Panc1 (cell line): ENCODE measurements at regions not wholly inside any gene's neighbourhood (a gene's known extent, or its start where the extent isn't known, plus 50 kb on each side); places are given as distances from the start of the nearest gene placed in this dataset.

ENCODE experiments used
- ATAC-seq: fragments of 200-7000 bp; cut with Tn5 transposase; 2 replicates; pipeline ENCODE4 v1.9.1; 2020; ENCODE audit warnings: mild to moderate bottlenecking, moderate library complexity
- BruUV-seq: library from RNA; stranded (reverse); fragments of 400-500 nt; replicated peaks from 2 replicates; lab custom pipeline; 2021; lab: Mats Ljungman, UMichigan
- CTCF ChIA-PET: fragments of 300-600 bp; sonication (Branson Sonifier 250); formaldehyde crosslinking; loops from one replicate; lab custom pipeline; 2022; ENCODE audit warnings: antibody characterized with exemption; lab: Charles Lee
- POLR2A ChIA-PET: fragments of 300-600 bp; sonication (Branson Sonifier 250); formaldehyde crosslinking; loops from one replicate; lab custom pipeline; 2022; ENCODE audit warnings: antibody characterized with exemption; lab: Charles Lee
- DNase-seq: peaks from one replicate; pipeline ENCODE4 v3.0.0-alpha.2; 2010; ENCODE audit warnings: low read depth, low spot score
- H3K27ac ChIP-seq: 2 replicates; pipeline ENCODE4 v1.5.1; 2011; ENCODE audit warnings: mild to moderate bottlenecking, low read length, inconsistent platforms
- H3K27me3 ChIP-seq: fragments of 200-500 bp; sonication (Bioruptor generic); 2 replicates; pipeline ENCODE4 v1.6.0; 2014; ENCODE audit warnings: low read length, inconsistent platforms; ENCODE audit not compliant: control insufficient read depth, insufficient read depth
- H3K36me3 ChIP-seq: fragments of 200-500 bp; sonication (Bioruptor generic); 2 replicates; pipeline ENCODE4 v1.5.1; 2014; ENCODE audit warnings: inconsistent platforms, mild to moderate bottlenecking, low read length, moderate library complexity; ENCODE audit not compliant: control insufficient read depth, insufficient read depth
- H3K4me1 ChIP-seq: 2 replicates; pipeline ENCODE4 v1.5.1; 2011; ENCODE audit warnings: inconsistent platforms, mild to moderate bottlenecking, low read length, moderate library complexity; ENCODE audit not compliant: control insufficient read depth, insufficient read depth
- H3K4me3 ChIP-seq, 2 experiments: 2 replicates each; pipeline ENCODE4 v1.5.1; 2011 to 2012; ENCODE audit warnings: low read depth in 2 of 2, low read length in 2 of 2, mild to moderate bottlenecking in 2 of 2, inconsistent platforms in 1 of 2, moderate library complexity in 1 of 2
- H3K9me3 ChIP-seq: fragments of 200-500 bp; sonication (Bioruptor generic); 2 replicates; pipeline ENCODE4 v1.5.1; 2014; ENCODE audit warnings: low read depth, mild to moderate bottlenecking, inconsistent platforms, low read length, moderate library complexity; ENCODE audit not compliant: control insufficient read depth, insufficient read depth
- CTCF ChIP-seq: fragments of 450-650 bp; IDR thresholded peaks from 2 replicates; pipeline ENCODE4 v1.5.1; 2017; ENCODE audit warnings: mild to moderate bottlenecking
- POLR2AphosphoS5 ChIP-seq: IDR thresholded peaks from 2 replicates; pipeline ENCODE4 v1.6.1; 2012; ENCODE audit warnings: mild to moderate bottlenecking, low read depth, low read length, moderate library complexity
- SIN3A ChIP-seq: IDR thresholded peaks from 2 replicates; pipeline ENCODE4 v1.6.1; 2012; ENCODE audit warnings: low read depth, mild to moderate bottlenecking, low read length, moderate library complexity, borderline replicate concordance; ENCODE audit not compliant: insufficient read depth
- TCF7L2 ChIP-seq: IDR thresholded peaks from 2 replicates; pipeline ENCODE4 v1.6.1; 2011; ENCODE audit warnings: mild to moderate bottlenecking, low read depth, low read length, inconsistent platforms
- in situ Hi-C: cut with HindIII; loops from 2 replicates; pipeline ENCODE4 v1.10.0; 2016; ENCODE audit warnings: low sequenced_read_pairs, low pct_unique_long_range_greater_than_20kb
- intact Hi-C: fragments of 100-400 bp; cut with micrococcal nuclease; formaldehyde crosslinking; loops from one replicate; pipeline ENCODE4 v1.10.0; 2022; ENCODE audit not compliant: unreplicated experiment
- TF ChIP-seq, protein P1 (sequence below), 2 experiments: IDR thresholded peaks; 2 replicates each; pipeline ENCODE4 v1.6.1; 2011 to 2012; ENCODE audit warnings: low read depth in 2 of 2, control low read depth in 1 of 2, low read length in 1 of 2, mild to moderate bottlenecking in 1 of 2, moderate library complexity in 1 of 2; ENCODE audit not compliant: insufficient read depth in 1 of 2

DNA sequence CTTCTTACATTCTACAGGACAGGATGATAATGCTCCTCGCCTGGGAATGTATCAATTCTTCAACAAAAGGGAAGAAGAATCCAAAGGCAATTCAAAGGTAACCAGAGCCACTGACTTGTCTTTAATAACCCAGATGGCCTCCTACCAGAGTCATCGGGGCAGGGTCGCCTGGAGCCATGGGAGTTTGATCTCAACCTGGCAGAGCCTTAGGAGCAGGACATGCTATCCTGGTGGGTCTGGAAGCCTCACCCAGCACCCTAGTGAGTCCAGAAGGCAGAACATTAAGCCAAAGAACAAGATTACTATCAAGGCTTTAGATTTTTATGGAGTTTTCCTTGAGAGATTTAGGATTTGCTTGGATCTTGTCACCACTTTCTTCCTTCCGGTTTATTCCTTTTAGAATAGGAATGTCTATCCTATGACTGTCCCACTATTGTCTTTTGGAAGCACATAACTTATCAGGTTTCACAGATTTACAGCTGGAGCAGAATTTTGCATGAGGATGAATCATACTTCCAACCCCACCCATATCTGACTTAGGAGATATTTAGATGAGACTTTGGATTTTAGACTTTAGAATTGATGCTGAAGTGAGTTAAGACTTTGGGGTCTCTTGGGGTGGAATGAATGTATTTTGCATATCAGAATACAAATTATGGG is 330.3 kb upstream of the GOLIM4 start:
- no peak for DNase-seq
- ATAC-seq = no peak
- no peaks in the 10 kb centered on the region for H3K27me3 ChIP-seq
- POLR2A ChIA-PET = no interaction called here
- CTCF ChIA-PET = no interaction called here
- H3K9me3 ChIP-seq = no peaks in the 10 kb centered on the region
- intact Hi-C loops = no loop called here
- BruUV-seq = no TSS peak
- H3K4me3 ChIP-seq = no peak overlapping the region
- no peaks in the 10 kb centered on the region for H3K36me3 ChIP-seq
- H3K4me1 ChIP-seq = no peaks in the 10 kb centered on the region
- in situ Hi-C loops = no loop called here
- no peak overlapping the region for H3K27ac ChIP-seq
- TF ChIP-seq CTCF = no peak

GRCh38 chr3:168424059-168424734 is 328.5 kb upstream of the GOLIM4 start:
- Histone ChIP-seq H3K4me3 (no peak overlapping the region), H3K4me1 (no peaks in the 10 kb centered on the region), H3K27ac (no peak overlapping the region), H3K27me3 (no peaks in the 10 kb centered on the region), H3K36me3 (no peaks in the 10 kb centered on the region), H3K9me3 (no peaks in the 10 kb centered on the region)
- no TSS peak for BruUV-seq
- ChIA-PET CTCF (no interaction called here), POLR2A (no interaction called here)
- no peak for TF ChIP-seq CTCF
- no peak for TF ChIP-seq SIN3A
- TF ChIP-seq, protein P1, sequence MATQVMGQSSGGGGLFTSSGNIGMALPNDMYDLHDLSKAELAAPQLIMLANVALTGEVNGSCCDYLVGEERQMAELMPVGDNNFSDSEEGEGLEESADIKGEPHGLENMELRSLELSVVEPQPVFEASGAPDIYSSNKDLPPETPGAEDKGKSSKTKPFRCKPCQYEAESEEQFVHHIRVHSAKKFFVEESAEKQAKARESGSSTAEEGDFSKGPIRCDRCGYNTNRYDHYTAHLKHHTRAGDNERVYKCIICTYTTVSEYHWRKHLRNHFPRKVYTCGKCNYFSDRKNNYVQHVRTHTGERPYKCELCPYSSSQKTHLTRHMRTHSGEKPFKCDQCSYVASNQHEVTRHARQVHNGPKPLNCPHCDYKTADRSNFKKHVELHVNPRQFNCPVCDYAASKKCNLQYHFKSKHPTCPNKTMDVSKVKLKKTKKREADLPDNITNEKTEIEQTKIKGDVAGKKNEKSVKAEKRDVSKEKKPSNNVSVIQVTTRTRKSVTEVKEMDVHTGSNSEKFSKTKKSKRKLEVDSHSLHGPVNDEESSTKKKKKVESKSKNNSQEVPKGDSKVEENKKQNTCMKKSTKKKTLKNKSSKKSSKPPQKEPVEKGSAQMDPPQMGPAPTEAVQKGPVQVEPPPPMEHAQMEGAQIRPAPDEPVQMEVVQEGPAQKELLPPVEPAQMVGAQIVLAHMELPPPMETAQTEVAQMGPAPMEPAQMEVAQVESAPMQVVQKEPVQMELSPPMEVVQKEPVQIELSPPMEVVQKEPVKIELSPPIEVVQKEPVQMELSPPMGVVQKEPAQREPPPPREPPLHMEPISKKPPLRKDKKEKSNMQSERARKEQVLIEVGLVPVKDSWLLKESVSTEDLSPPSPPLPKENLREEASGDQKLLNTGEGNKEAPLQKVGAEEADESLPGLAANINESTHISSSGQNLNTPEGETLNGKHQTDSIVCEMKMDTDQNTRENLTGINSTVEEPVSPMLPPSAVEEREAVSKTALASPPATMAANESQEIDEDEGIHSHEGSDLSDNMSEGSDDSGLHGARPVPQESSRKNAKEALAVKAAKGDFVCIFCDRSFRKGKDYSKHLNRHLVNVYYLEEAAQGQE (IDR thresholded peaks at IDR 0.05; ENCODE audit: insufficient read depth in 1 of 2, low read depth in 2 of 2, low read length in 1 of 2) = no peak
- TF ChIP-seq TCF7L2 = no peak
- no peak for TF ChIP-seq POLR2AphosphoS5
- no peak for ATAC-seq
- DNase-seq = no peak
- intact Hi-C loops = no loop called here
- in situ Hi-C loops = no loop called here
